GM19452 (cell line): ENCODE measurements at regions not wholly inside any gene's neighbourhood (a gene's known extent, or its start where the extent isn't known, plus 50 kb on each side); places are given as distances from the start of the nearest gene placed in this dataset.

ENCODE experiments used
- ATAC-seq: cut with Tn5 transposase; IDR thresholded peaks from one replicate; pipeline ENCODE4 v1.9.1; 2021; ENCODE audit not compliant: unreplicated experiment

- no peak for ATAC-seq
Measured at GRCh38 chr22:47343611-47344010, 581.2 kb downstream of the TBC1D22A start.

- ATAC-seq: no peak
Measured at GRCh38 chr22:47342446-47342845, 580.0 kb downstream of the TBC1D22A start.

- ATAC-seq: no peak
Measured at GRCh38 chr22:47341464-47341863, 579.0 kb downstream of the TBC1D22A start.

- no peak for ATAC-seq
Measured at GRCh38 chr22:47340851-47341436, 578.5 kb downstream of the TBC1D22A start.

- no peak for ATAC-seq
Measured at GRCh38 chr22:47337161-47337621, 574.7 kb downstream of the TBC1D22A start.

GRCh38 chr22:47335958-47336357, 573.5 kb downstream of the TBC1D22A start:
- ATAC-seq: no peak

GRCh38 chr22:47335460-47335859, 573.0 kb downstream of the TBC1D22A start:
- ATAC-seq: no peak

- ATAC-seq: no peak
Measured at GRCh38 chr22:47334601-47335000, 572.2 kb downstream of the TBC1D22A start.

- ATAC-seq: no peak
Measured at GRCh38 chr22:47333625-47334024, 571.2 kb downstream of the TBC1D22A start.

GRCh38 chr22:47332246-47332980, 570.0 kb downstream of the TBC1D22A start:
- ATAC-seq: no peak

- no peak for ATAC-seq
Measured at GRCh38 chr22:47331750-47332149, 569.3 kb downstream of the TBC1D22A start.

- no peak for ATAC-seq
Measured at GRCh38 chr22:47329727-47330650, 567.5 kb downstream of the TBC1D22A start.

GRCh38 chr22:47328550-47329243, 566.2 kb downstream of the TBC1D22A start:
- ATAC-seq: no peak

GRCh38 chr22:47327241-47327640, 564.8 kb downstream of the TBC1D22A start:
- no peak for ATAC-seq

GRCh38 chr22:47325249-47325648, 562.8 kb downstream of the TBC1D22A start:
- ATAC-seq: no peak

GRCh38 chr22:47324435-47324990, 562.1 kb downstream of the TBC1D22A start:
- no peak for ATAC-seq

- no peak for ATAC-seq
Measured at GRCh38 chr22:47323518-47323917, 561.1 kb downstream of the TBC1D22A start.

- no peak for ATAC-seq
Measured at GRCh38 chr22:47322854-47323253, 560.4 kb downstream of the TBC1D22A start.

GRCh38 chr22:47320560-47320959, 558.1 kb downstream of the TBC1D22A start:
- no peak for ATAC-seq

- ATAC-seq: no peak
Measured at GRCh38 chr22:47318041-47318737, 555.7 kb downstream of the TBC1D22A start.
